ENCODE measurements at regions not wholly inside any gene's neighbourhood (a gene's known extent, or its start where the extent isn't known, plus 50 kb on each side); places are given as distances from the start of the nearest gene placed in this dataset.

DNA sequence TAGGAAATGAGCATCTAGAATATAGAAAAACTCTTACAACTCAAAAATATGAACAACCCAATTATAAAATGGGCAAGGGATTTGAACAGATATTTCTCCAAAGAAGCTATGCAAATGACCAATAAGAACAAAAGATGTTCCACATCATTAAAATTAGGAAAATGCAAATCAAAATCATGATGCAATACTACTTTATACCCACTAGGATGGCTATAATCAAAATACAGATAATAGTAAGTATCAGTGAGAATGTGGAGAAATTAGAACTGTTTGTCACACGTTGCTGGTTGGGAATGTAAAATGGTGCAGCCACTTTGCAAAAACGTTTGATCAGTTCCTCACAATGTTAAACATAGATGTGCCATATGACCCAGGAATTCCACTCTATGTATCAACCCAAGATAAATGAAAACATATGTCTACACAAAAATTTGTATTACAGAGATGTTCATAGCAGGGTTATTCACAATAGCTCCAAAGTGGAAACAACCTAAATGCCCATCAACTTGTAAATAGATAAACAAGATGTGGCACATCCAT, 558.4 kb downstream of the SLC4A3 start:
- DNase-seq: no peak

DNA sequence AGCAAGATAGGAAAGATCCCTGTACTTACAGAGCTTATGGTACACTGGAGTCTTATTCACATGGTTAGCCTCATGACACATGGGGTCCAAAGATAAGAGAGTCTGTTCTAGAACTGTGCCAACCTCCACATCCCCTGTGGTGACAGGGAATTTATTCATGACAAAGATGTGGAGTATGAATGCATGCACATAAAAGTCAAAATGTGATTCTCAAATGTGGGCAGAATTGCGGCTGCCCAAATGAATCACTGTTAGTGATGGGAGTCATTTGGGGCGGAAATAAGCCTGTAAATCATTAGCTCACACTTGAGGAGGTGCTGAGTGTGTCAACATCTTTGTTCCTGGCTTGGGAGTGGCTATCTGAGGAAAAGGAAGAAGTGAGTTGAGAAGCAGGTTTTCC, 560.6 kb downstream of the SLC4A3 start:
- no peak for DNase-seq

- no peak for DNase-seq
These were observed 563.6 kb downstream of the SLC4A3 start for GRCh38 chr2:220191031-220191430.

GRCh38 chr2:220191737-220192136, 564.3 kb downstream of the SLC4A3 start:
- DNase-seq: no peak

DNA sequence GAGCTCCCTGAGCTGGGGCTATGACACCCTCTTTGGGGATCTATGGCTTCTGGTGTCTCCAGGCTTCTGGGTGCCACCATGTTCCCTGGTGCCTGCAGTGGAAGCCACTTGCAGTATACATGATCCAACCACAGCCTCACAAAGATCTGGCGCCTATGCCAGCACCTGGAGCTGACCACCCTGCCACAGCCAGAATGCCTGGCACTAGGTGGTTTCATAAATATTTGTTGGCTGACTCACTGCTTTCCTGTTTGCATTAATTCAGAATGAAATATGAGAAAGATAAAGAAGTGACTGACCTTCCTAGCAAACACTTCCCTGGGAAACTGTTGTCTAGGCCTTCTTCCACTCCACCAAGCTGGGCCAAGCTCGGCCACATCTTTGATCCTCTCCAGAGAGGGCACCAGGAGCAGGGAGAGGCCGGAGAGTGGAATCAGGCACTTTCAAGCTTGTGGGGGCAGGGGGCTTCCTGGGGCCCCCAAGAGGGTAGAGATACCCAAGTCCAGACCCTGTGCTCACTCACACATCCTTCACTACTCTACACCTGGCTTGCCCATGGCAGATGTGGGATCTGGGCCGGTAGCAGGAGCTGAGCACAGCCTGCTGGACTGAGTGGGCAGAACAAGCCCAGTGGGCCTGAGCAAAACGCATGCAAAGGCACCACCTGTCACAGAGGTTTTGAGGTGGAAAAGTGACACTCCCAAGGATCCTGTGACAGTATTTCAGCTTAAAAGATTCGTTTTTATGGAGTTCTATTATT, 565.7 kb downstream of the SLC4A3 start:
- no peak for DNase-seq

GRCh38 chr2:220194630-220195584, 567.5 kb downstream of the SLC4A3 start:
- DNase-seq: no peak

DNA sequence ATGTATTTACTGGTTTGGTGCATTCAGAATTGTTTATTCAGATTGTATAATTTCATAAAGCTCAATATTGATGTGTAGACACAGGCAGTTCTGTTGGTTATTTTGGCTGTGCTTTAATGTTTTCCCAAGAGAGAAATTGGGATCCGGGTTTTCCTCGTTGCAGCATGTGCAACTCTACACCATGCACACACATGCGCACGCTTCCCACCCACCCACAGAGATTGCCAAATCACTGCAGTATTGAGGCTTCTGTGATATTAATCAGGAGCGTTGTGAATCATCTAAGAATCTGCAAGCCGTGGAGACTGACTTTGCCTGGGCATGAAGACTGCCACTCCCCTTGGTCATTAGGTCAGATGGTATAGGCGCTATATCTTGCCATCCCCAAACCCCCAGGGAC, 571.5 kb downstream of the SLC4A3 start:
- DNase-seq: no peak

GRCh38 chr2:220202066-220202465, 574.6 kb downstream of the SLC4A3 start:
- no peak for DNase-seq

GRCh38 chr2:220209093-220209492, 581.7 kb downstream of the SLC4A3 start:
- no peak for DNase-seq

DNA sequence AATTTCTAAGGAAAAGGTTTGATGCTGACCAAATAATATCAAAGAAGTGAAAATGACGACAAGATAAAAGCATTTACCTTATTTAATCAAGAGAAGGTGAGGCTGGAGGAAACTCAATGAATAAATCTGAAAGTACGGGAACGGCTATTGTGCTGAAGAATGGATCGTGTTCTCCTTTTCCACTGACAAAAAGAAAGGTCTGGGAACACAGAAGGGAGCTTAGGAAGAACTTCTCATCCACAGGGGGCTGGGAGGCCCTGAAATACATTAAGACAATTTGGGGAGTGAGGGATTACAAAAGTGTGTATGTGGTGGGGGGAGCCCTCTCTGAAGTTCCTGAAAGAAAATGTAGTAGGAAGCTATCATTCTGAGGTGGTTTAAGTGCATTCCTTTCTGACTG, 582.3 kb downstream of the SLC4A3 start:
- no peak for DNase-seq

- DNase-seq: no peak
These were observed 585.1 kb downstream of the SLC4A3 start for GRCh38 chr2:220212296-220213080.

DNA sequence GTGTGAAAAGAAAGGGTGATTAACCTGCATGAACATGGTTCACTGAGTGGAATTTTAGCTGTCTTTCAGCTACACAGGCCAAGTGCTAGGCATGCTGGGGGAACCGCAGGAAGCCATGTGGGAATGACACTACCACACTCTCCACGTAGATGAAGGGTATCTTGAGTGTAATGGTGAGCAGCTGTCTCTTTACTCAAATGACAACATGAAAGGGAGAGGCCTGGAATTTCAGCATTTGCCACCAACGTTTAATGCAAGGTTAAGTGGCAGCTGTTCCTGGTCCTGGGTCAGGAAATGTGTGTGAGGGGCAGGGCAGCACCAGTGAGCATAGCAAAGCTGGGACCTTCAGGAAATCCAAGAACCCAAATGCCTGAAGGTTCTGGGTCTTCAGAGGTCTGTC, 588.4 kb downstream of the SLC4A3 start:
- no peak for DNase-seq

GRCh38 chr2:220219371-220219770, 591.9 kb downstream of the SLC4A3 start:
- DNase-seq: no peak

DNA sequence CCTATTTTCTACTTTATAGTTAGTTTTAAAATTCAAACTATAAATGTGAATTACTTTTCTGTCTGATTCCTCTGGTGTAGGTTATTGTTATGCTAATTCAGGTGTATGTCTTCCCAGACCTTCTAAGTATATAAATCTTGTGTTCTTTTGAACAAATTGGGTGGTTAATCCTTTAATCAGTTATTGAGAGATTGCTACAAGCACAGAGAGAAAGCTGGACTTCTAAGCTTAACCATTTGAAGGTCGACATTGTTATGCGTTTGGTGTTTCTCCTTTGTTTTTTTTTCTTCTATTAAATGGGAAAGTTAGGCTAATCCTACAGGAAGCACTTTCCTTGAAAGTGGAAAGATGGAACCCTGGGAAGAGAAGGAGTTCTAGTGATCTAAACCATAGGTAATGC, 592.6 kb downstream of the SLC4A3 start:
- DNase-seq: no peak

GRCh38 chr2:220221992-220222391, 594.6 kb downstream of the SLC4A3 start:
- DNase-seq: no peak

DNA sequence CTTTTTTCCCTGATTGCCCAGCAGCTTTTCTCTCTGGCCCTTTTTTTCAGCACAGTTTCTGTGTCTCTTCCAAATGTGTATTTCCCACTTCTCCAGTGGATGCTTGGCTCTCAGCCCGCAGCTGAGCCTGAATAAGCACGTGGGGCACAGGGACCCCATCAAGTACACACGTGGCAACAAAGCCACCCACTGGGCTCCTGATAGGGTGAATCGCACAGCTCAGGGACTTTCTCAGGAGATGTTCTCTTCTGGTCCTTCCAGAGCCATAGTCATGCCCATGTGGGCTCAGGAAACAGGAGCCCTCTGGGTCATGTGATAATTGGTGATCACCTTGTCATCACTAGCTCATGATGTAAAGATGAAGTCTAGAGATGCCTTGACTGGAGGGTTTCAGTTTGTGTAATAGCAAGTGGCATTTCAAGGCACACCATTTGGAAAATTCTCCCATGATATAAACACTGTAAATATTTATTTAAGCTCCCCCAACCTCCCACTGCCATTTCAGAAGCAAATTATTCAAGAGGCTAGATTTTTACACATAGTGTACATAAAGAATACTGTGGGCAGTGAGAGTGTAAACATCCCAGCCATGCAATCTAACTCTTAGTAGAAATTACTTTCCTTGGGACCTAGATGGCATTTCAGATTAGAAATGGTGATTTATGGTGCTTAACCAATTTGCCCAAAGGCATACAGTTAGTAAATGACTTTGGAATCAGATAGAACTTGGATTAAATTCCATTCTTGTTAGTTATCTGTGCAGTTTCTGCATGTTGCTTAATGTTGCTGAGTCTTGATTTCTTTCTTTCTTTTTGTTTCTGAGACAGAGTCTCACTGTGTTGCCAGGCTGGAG, 597.5 kb downstream of the SLC4A3 start:
- no peak for DNase-seq

DNA sequence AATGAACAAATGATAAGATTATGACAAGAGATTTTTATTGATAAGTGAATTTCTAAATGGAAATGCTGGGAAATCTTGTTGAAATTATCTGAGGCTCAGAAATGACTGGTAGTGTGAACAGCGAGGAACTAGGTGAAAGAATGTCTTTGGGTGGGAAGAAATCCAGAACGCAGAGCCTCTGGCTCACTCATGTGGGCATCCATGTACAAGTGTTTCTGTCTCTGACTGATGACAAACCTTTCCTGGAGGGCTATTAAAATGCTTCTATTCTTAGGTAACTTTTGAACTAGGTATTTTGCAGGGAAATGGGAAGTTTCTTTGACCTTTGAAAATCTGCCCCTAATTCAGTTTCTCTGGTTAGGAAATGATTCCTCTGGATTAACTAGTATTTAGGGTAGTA, 598.6 kb downstream of the SLC4A3 start:
- DNase-seq: no peak

GRCh38 chr2:220226546-220226945, 599.1 kb downstream of the SLC4A3 start:
- DNase-seq: no peak

DNA sequence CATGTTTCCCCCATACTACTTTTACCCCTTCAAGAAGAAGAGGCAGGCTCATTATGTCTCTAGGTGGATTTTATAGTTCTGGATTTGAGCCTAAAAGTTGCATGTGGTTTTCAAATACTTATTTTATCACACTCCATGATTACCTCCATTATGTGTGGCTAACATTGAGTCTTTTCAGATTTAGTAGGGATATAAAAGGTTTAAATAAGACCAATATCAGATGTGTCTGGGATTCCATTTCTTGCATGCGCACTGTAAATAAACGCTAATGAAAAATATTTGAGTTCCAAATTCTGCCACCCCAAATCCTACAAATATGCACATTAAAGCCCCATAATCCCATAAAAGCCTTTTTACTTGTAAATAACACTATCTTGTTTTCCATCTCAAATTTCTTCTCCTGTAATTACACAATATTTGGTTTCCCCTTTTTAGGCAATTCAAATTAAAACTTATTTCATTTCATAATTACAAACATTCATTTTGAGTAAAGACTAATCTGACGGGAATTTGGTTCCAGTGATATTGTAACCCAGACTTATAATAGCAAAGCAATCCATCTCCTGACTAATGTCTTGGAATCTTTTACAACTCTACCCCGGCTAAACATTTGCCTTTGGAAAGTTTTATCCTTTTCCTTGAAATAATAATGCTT, 600.0 kb downstream of the SLC4A3 start:
- no peak for DNase-seq

DNA sequence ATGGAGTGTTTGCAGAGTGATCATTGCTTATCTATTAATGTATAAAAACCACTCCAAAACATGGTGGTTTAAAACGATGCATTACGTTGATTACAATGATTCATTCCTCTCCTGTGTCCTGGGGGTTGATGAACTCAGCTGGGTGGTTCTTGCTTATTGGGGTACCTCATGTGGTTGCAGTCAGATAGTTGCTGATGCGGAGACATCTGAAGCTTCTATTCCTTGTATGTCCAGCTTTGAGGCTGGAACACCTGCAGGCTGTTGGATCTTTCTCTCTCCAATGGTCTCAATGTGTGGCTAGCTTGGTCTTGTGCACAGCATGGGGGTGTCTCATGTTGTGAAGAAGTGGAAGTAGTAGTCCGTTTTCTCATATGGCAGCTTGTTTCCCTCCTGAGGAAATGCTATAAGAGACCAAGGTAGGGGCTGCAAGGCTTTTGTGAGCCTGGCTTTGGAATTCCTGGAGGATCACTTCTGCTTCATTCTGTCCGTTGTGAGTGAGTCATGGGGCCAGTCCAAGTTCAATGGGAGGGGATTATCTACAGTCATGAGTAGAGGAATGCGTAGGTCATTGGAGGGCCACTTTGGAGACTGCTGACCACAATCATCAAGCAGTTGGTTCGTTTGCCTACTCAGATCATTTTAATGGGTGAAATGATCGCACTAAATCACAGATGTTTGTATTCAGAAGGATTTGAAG, 601.0 kb downstream of the SLC4A3 start:
- no peak for DNase-seq

GRCh38 chr2:220240641-220241040, 613.2 kb downstream of the SLC4A3 start:
- DNase-seq: no peak

Data from inflammatory macrophage treated with lipopolysaccharide for 4 hours (primary cell).